ENCODE measurements at regions not wholly inside any gene's neighbourhood (a gene's known extent, or its start where the extent isn't known, plus 50 kb on each side); places are given as distances from the start of the nearest gene placed in this dataset.

DNA sequence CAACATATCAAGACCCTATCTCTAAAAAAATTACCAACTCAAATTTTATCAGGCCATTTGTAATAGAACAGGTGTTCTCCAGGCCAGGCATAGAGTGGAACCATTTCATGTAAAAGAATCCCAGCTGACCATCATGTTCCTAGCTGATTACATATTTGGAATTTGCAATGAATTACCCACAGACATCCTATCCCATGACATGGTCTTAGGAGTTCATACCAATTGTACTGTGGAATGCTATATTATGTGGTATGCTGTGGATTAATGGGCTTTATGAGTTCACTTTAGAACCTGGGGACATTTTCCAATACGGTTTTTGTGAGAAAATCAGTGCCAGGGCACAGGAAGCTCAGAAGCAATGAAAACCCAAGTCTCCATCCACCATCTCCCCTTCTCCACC is 110.3 kb downstream of the ZNF281 start:
- Histone ChIP-seq H3K27ac (no peak overlapping the region), H3K4me3 (no peak overlapping the region)
- TF ChIP-seq CTCF (IDR thresholded peaks at IDR 0.05), result no peak
- DNase-seq (ENCODE audit: low spot score), result no peak

DNA sequence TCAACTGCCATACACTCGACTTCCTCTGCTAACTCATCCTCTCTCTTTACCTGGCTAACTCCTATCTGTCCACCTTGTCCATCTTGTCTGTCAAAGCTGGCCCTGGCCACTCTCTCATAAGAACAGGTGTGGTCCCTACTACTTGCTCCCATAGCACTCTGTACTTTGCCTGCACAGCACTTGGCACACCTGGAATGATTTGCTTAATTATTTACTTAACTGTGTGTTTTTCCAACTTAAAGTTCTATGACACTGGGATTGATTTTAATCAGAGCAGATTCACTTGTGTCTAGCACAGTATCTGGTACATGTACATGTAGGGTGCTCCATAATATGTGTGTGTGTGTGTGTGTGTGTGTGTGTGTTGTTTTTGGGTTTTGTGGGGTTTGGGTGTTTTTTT is 111.6 kb downstream of the ZNF281 start:
- DNase-seq (ENCODE audit: low spot score), result no peak
- H3K27ac ChIP-seq, result no peak overlapping the region
- TF ChIP-seq CTCF (IDR thresholded peaks at IDR 0.05), result no peak
- no peak overlapping the region for H3K4me3 ChIP-seq

DNA sequence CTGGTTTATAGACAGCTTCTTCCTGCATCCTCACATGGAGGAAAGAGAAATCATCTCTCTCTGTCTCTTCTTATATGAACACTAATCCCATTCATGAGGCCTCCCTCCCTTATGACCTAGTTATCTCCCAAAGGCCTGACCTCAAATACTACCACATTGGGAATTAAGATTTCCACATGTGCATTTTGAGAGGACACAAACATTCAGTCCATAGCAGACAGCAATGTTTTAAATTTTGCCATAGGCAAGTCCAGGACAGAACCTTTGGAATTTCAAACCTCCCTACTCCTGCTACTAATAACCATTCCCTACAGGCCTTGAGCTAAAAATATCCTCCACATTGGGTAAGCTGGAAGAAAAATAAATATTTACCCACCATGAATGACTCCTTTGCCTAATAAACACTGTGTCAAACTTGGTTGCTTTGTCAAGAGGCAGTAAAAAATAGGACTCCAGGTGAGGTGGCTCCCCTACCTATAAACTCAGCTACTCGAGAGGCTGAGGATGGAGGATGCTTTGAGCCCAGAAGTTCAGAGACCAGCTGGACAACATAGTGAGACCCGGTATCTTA is 113.7 kb downstream of the ZNF281 start:
- H3K27ac ChIP-seq, result no peak overlapping the region
- TF ChIP-seq CTCF (IDR thresholded peaks at IDR 0.05), result no peak
- DNase-seq (ENCODE audit: low spot score), result no peak
- H3K4me3 ChIP-seq, result no peak overlapping the region

- no peak for TF ChIP-seq CTCF (IDR thresholded peaks at IDR 0.05)
- DNase-seq (ENCODE audit: low spot score), result no peak
- Histone ChIP-seq H3K27ac (no peak overlapping the region), H3K4me3 (no peak overlapping the region)
These were observed 115.6 kb downstream of the ZNF281 start for GRCh38 chr1:200294241-200294640.

GRCh38 chr1:200292699-200293098 is 117.1 kb downstream of the ZNF281 start:
- no peak overlapping the region for H3K4me3 ChIP-seq
- no peak for DNase-seq (ENCODE audit: low spot score)
- no peak for TF ChIP-seq CTCF (IDR thresholded peaks at IDR 0.05)
- H3K27ac ChIP-seq, result no peak overlapping the region

DNA sequence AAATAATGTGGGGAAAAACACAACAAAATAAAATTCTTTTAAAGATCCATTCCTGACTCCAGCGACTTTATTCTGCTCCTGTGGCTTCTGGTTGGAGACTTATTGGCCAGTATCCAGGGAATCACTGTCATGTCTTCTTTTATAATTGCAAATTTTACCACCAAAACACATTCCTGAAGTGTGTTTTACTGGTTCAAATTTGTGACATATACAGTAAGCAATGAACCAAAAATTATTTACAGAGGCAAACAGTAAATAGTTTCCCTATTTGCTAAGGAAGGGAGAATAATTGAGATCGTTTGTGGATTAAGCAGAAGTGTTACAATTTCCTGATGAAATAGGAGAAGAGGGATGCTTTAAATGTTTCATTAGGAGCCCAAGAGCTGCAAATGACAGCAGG is 118.7 kb downstream of the ZNF281 start:
- no peak for DNase-seq (ENCODE audit: low spot score)
- TF ChIP-seq CTCF (IDR thresholded peaks at IDR 0.05), result no peak
- H3K27ac ChIP-seq, result no peak overlapping the region
- no peak overlapping the region for H3K4me3 ChIP-seq

GRCh38 chr1:200290010-200290685 is 119.7 kb downstream of the ZNF281 start:
- H3K4me3 ChIP-seq, result no peak overlapping the region
- no peak for TF ChIP-seq CTCF (IDR thresholded peaks at IDR 0.05)
- no peak for DNase-seq (ENCODE audit: low spot score)
- H3K27ac ChIP-seq, result no peak overlapping the region
